Stimulated activated CD4-positive, alpha-beta T cell treated with anti-CD3 and anti-CD28 coated beads, Interleukin-2, amount 100 ng/mL, for 24 hours (primary cell): ENCODE measurements at regions not wholly inside any gene's neighbourhood (a gene's known extent, or its start where the extent isn't known, plus 50 kb on each side); places are given as distances from the start of the nearest gene placed in this dataset.
"Not testable (repeated sequence)": the region's sequence is repeated elsewhere in the genome, so short reads cannot be mapped to it uniquely, and the experiment has no call there.

Experiments
- DNase-seq, 2 donors: peaks; one replicate each; pipeline ENCODE4 v3.0.0-alpha.2; 2020

DNA sequence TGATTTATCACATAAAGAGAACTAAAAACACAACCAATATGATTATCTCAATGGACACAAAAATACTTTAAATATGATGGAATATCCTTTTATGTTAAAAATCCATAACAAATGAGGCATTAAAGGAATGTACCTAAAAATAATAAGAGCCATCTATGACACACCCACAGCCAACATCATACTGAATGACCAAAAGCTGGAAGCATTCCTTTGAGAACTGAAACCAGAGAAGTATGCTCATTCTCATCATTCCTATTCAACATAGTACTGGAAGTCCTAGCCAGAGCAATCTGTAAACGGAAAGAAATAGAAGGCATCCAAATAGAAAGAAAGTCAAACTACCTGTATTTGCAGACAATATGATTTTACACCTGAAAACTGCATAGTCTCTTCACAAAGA, 671.0 kb downstream of the SLITRK1 start:
- no peak for DNase-seq

DNA sequence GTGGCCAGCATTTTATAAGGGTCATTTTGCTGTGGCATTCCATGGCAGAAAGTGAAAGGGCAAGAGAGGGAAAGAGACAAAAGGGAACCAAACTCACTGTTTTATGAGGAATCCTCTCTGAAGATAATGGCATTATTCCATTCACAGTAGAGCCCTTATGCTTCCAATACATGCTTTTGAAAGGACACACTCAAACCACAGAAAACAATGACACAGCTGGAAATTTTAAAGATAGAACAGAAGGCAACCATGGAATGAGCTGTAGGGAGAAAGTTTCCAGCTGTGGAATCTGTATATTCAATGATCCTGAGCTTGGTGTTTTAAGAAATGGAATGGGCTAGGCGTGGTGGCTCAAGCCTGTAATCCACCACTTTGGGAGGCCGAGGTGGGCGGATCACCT, 677.4 kb downstream of the SLITRK1 start:
- DNase-seq = no peak

DNA sequence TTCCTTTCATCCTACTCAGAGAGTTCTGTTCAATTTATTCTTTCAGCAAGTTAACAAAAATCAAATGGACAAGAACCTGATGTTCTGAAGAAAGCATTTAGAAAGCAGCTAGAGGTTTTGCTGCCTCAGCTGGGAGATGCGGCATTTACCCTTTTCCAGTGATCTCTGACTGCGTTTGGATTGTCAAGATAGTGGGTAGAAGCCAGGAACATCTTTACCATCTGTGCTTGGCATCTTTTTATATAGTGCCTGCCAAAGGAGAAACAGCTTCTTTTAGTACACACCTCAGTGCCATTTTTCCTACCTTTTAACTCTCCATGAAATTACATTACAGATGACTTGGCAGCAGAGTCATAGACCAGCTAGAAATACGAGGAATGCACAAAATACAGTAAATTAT, 680.8 kb downstream of the SLITRK1 start:
- no peak for DNase-seq

DNA sequence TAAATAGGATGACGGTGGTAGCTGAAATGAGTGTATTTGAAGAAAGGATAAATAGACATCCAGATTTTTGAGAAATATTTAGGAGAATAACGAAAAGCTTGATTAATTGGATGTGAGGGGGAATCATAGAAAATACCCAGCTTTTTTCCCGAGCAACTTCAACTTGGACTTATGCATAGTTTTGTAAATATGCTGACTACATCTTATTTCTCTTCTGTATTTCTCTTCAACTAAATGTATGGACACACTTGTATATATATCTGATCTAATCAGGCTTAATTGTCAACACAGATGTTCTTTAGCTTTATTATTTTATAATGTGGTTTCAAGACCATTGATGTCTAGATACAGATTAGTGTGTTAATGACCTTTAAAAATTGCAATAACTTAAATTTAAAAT, 685.0 kb downstream of the SLITRK1 start:
- DNase-seq = no peak

DNA sequence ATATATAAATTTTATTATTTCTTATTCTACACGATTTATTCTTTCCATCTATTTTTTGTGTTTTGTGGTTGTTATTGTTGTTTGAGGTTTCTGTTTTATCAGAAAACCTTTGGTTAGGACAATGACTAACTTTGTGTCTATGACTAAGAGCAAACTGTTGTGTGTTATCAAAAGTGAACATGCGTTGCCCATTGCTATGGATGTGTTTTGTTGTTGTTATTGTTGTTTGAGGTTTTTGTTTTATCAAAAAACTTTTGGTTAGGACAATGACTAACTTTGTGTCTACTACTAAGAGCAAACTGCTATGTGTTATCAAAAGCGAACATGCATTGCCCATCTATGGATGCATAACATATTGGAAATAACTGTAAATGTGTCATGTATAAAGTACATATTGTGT, 692.3 kb downstream of the SLITRK1 start:
- DNase-seq = no peak

DNA sequence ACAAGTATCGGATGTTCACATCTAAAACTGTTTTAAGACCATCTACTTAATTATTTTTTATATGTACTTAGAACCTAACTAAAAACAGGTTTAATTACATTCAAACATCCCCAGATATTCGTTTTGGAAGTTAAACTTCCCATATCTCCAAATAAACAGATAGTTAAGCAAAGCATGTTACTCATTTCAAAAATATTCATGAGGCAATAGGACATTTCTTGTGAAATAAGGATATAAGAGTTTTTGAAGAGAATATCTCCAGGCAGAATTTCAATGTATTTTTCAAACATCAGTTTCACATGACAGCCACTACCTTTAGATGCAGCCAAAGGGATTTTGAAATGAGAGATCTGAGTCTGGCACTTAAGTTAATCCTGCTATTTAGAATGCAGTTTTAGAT, 697.5 kb downstream of the SLITRK1 start:
- DNase-seq = no peak

DNA sequence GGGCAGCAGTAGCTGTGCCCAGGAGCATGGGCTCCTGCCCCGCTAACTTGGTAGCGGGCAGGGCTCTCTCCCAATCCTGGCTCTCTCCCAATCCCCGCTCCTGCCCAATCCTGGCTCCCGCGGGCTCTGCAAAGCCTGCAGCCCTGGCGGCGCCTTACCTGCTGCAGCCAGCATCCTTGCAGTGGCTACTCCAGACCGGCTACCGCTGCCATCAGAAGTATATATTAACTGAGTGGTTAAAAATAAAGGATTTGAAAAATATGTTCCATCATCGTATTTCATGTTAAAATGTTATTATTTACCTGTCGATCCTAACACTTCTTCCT, 698.2 kb downstream of the SLITRK1 start:
- DNase-seq = no peak

DNA sequence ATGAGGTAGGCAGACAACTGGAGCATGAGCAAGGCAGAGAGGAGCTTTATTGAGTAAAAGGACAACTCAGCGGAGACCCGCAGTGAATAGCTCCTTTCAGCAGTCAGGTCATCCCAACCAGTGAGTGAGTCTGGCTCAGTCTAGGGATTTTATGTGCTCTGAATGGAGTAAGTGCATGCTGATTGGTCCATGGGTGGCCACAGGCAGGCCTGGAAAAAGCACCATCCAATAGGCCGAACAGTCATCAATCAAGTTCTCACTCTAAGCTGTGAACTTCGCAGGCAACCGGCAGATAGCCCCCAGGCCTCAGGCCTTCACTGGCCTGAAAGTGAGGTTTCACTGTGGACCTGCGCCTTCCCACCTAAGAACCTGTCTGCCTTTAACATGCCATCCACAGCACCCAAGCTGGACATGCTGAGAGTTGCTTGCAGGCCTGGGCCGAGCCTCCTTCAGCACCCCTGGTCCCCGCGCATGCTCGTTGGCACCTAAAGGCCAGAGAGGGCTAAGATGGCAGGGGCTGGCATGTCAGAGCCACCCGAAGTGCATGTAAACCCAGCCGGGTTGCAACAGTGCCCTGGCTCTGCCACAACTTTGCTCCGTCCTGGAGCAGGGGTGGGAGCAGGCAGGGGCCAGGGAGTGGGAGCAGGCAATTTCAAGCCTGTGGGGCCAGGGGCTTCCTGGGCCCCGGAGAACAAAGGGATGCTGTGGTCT, 698.7 kb downstream of the SLITRK1 start:
- no peak for DNase-seq

DNA sequence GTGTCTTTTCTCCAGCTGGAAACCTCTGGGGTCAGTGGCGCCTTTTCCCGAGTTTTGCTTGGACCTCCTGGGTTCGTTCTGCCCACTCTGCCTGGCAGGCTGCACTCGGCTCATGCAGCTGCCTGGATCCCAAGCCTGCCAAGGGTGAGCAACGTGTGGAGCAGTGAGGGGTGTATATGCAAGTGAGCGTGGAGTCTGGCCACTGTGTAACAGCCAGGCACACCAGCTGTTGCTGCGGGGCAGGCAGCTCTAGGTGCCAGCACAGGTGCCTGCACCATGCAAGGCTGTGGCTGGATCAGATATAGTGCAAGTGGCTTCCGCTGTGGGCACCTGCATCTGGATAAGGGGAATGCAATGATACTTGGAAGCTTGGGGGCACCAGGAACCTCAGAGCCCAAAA, 699.4 kb downstream of the SLITRK1 start:
- DNase-seq = no peak

DNA sequence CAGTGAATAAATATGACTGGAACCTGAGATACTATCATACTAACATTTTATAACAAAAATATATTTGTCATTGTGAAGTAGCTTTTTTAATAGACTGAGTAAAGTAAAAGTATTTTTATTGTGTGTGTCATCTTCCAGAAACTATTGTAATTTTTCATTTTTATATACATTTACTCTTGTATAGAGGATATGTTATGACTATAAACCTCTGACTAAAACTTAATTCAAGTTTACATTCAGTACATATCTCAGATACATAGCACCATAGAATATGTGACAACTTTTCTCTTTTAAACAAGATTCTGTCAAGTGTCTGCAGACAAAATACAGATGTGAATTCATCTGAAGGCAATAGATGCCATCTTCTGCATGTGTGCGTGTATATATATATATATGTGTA, 704.3 kb downstream of the SLITRK1 start:
- no peak for DNase-seq

DNA sequence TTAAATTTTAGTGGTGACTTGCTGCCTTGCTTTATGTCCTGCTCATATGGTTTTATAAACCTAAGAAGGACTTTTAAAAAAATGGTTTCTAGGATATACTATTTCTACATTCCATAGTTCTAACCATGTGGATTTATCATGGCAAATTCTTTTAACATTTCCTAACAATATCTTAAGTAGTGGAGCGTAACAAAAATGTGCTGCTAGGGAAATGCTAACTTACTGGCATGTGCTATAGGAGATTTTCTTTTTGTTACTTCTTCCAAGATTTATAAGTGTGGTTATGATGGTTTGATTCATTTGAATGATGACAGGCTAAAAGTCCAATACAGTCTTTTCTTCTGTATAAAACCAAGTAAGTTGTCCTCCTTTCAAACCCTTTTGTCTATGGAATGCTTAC, 713.7 kb downstream of the SLITRK1 start:
- no peak for DNase-seq

DNA sequence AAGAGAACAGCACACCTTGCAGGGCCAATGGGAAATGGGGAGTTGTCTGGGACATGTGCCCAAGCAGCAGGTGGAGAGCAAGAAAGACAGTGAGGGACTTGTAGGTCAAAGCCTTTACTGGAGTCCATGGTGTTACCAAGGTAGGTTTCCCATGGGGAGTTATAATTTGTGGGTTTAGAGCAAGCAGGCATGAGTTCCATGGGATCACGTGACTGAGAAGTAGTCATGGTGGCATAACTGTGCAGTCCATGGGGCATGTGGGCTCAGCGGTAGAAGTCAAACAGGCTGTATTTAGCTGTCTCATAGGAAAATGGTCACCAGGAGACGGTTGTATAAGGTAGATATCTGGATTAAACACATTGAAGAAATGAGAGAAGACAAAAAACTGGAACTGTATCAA, 715.1 kb downstream of the SLITRK1 start:
- DNase-seq = no peak

DNA sequence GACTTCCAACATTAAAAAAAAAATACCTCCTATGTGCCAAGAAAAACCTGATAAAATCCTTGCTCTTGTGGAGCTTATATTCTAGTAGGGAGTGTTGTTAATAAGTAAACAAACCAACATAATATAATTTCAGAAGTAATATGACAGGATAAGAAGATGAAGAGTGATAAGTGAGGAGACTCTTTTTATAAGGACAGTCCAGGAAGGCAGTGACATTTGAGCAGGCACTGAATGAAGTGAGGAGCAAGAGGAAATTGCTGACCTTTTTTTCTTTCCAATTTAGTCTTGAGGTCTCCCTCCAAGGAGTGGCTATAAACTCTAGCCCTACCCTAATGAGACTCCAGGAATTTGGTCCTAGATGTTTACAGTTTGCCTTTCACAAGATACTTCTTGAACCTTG, 715.7 kb downstream of the SLITRK1 start:
- DNase-seq = no peak

DNA sequence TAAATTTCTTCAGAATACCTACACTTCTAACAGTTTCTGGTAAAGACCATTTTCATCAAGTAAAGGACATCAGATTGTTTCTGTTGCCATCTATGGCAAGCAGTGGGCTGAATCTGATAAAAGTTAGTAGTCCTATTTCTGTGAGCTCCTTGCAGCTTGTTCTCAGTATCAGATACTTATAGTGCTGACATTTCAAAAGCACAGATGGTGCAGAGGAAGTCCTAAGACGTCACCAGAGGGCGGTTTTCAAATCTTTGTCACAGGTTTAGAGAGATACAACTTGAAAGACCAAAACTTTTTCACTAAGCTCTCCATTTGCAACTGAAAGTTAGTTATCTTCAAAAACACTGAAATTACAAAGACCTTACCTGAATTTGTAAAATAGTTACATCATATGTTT, 719.8 kb downstream of the SLITRK1 start:
- no peak for DNase-seq

DNA sequence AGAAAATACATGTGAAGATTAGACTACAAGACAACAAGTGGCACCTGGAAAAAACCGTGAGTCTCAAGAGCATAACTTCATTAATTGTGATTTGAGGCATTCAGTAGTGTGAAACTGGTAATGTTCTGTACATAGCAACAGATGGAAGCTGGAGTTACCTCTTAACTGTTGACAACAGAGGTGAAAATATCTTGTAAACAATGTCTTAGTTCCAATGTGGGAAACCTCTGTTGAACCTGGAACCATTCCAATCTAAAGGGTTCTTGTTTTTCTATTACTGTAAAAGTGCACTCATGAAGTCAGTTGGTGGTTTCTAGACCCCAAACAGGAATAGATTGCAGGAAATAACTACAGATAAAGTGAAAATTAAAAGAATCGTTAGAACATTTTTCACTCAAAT, 728.4 kb downstream of the SLITRK1 start:
- DNase-seq = no peak

DNA sequence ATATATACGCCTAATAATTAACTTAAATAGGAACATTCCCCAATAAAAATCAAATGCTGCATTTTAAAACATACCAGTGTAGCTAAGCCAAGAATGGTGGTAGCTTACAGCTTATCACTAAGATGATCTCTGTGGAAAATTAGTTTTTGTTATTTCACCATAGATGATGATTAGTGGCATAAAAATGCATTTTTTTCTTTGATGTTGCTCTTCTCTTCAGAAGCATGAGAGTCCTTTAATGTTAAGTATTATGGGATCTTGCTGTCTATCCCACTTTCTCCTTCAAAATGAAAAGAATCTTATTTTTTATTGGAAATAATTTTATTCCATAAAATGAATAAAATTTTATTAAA, 731.0 kb downstream of the SLITRK1 start:
- no peak for DNase-seq

DNA sequence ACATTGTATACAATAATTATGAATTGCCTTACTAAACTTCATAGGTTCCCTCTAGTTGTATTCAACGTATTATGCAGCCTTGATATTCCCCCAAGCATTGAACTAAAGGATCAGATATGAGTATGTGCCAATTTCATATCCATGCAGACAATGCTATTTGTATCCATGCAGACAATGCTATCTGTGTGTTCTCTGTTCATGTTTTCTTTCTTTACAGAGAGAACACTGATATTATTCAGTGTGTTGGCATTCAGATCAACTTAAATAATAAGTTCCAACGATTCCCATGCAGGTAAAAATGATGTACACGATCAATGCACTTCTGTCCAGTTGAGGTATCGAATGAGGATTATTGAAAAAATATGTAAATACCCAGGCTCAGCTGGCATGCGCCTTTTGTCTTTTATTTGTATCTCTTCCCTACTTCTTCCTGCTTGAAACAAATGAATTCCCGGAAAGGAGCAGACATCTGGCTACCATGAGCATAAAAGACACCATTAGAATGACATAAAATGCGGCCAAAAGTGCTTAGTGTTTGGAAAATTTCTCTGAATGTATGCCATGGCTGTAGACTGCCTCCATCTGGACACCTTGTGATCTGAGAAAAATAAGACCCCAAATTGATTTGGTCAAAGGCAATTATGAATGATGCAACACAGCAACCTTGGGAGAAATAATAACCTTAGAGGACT, 731.5 kb downstream of the SLITRK1 start:
- no peak for DNase-seq

DNA sequence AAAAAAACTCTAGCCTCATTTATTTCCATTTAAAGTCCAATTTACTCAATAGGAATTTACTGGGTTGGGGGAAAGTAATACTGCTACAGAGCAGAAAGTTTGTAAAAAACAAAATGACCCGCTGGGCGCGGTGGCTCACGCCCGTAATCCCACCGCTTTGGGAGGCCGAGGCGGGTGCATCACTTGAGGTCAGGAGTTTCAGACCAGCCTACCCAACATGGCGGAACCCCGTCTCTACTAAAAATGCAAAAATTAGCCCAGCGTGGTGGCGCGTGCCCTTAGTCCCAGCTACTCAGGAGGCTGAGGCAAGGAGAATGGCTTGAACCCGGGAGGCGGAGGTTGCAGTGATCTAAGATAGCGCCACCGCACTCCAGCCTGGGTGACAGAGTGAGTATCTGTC, 745.6 kb downstream of the SLITRK1 start:
- no peak for DNase-seq

DNA sequence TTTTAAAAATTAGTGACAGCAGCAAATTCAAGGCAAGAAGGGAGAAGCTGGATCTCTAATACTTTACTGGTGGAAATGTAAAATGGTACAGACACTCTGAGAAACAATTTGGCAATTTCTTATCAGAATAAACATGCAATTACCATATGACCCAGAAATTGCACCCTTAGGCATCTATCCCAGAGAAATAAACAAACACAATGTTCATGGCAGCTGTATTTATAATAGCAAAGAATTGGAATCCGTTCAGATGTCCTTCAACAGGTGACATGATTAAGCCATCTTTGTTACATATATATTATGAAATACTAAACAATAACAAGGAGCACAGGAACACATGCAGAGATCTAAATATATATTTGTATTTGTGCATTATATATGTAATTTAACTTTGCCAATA, 756.5 kb downstream of the SLITRK1 start:
- DNase-seq = no peak

DNA sequence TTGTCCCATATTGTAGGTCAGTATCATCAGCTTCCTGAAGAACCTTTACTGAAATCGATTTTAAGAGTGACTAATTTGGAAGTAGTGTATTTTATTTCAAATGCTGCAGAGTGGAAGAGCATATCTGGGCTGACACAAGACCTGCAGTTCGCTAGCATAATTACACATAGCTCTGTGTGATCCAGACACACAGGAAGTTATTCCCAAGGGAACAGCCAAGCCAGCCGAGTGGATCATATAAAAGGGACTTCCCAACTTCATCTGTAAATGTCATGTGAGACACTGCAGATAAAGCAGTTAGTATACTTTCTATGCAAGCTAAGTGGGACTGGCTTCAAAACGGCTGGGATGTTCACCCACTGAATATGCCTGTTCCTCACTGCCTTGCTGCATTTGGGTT, 760.4 kb downstream of the SLITRK1 start:
- no peak for DNase-seq

DNA sequence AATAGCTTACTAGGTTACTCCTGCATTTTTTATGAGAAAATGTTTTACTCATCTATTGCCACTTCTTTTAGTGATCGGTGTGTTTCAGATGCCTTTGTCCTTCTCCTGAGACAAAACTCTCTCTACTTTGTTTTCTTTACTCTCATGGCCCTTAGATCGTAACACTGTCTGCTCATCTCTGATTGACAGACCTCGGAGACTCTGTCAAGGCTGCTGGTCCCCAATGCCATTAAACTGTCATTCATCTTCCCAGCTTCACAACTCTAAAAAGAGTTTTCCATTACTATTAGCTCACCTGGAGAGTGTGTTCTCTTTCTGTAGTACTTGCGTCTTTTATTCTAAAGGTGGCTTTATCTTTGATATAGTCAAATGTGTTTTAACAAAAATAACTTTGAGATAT, 765.2 kb downstream of the SLITRK1 start:
- DNase-seq = no peak

DNA sequence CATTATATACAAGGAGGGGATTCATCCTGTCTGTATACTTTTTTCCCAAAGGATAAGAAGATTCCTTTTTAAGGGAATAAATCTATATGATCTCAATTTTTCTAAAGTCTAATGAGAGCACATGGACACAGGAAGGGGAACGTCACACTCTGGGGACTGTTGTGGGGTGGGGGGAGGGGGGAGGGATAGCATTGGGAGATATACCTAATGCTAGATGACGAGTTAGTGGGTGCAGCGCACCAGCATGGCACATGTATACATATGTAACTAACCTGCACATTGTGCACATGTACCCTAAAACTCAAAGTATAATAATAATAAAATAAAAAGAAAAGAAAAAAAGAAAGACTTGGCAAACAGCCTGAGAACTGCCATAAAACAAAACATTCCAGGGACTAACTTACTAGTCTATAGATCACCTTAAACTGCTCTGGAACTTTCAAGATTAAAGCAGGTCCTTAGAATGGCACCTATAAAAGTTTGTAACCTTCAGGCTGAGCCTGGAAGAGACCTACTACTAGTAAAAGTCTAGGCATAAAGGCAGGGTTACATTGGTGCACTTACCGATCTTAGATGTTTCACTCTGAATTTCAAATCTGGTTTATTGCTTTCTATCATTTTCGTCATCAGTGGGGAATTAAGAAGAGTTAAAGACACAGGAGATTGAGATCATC, 780.6 kb downstream of the SLITRK1 start:
- DNase-seq = not testable (repeated sequence)

DNA sequence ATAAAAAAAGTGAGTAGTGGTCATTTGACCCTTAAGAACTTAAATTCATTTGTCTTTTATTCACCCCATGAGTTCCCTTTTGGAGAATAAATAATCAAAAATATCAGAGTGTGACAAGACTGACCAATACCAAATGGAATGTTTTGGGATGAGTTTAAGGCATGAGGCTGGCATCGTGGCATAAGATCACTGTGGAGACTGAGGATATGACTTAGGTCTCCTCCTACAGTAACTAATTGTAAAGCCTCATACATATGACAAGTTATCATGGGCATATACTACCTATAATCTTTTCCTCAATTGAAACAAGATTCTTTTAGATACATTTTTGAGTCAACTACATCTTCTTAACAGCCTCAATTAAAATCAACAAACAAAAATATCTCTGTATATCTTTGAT, 782.0 kb downstream of the SLITRK1 start:
- DNase-seq = no peak

DNA sequence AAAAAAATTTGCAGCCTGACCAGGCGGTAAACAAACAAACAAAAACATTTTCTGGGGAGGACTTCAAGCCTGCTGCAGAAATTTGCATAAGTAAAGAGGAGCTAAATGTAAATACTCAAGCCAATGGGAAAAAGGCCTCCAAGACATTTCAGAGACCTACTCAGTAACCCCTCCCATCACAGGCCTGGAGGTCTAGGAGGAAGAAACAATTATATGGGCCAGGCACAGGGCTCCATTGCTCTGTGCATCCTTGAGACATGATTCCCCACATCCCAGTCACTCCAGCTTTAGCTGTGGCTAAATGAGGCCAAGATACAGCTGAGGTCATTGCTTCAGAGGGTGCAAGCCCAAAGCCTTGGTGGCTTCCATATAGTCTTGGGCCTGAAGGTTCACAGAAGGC, 793.4 kb downstream of the SLITRK1 start:
- no peak for DNase-seq

DNA sequence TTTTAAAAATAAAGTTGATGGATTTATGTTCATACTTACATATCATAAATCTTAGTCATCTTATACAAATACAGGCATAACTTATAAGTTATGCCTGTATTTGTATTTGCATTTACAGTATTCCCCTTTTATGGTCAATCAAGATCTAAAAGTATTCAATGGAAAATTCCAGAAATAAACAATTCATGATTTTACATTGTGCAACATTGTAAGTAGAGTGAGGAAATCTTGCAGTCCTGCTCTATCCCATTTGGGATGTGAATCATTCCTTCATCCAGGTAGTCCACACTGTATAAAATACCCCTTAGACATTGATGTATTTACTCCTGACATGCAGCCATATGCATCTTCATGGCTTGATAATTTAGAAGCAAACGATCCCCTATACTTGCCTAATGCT, 795.3 kb downstream of the SLITRK1 start:
- no peak for DNase-seq
